ENCODE measurements at regions not wholly inside any gene's neighbourhood (a gene's known extent, or its start where the extent isn't known, plus 50 kb on each side); places are given as distances from the start of the nearest gene placed in this dataset.

DNA sequence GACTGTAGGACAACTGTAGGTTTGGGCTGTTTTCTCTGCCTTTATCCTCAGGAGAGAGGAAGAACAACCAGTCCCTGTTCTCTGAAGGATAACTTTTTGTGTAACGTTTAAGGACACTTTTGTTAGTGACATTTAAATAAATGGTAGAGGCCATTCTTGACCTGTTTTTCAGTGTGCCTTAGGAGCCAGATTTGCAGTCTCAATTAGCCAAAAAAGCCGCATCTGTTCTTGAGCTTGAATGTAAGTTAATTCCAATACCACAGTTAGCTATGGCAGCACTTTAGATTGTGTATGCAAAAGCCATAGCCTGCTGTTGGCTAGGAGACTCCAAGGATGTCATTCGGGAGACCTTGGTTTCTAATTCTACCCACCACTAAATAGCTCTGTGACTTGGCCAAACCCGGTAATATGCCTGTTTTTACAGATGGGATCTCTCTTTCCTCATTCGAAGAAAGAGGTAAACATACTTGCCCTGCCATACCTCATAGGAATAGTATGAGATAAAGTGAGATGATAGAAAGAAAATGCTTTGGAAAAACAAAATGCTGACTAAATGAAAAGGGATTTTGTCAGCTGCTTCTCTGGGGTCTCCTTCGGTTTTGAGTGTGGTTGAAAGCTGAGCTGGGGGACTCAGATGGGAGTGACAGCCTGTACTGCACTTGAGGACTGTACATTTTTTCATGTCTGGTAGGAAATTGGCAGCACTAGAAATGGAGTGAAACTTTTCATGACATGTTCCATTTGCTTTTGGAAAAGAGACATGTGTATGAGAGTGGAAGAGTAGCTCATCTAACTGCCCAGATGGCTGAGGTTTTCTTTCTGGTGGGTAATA is 57.3 kb upstream of the ROPN1 start:
- TF ChIP-seq, protein P1, sequence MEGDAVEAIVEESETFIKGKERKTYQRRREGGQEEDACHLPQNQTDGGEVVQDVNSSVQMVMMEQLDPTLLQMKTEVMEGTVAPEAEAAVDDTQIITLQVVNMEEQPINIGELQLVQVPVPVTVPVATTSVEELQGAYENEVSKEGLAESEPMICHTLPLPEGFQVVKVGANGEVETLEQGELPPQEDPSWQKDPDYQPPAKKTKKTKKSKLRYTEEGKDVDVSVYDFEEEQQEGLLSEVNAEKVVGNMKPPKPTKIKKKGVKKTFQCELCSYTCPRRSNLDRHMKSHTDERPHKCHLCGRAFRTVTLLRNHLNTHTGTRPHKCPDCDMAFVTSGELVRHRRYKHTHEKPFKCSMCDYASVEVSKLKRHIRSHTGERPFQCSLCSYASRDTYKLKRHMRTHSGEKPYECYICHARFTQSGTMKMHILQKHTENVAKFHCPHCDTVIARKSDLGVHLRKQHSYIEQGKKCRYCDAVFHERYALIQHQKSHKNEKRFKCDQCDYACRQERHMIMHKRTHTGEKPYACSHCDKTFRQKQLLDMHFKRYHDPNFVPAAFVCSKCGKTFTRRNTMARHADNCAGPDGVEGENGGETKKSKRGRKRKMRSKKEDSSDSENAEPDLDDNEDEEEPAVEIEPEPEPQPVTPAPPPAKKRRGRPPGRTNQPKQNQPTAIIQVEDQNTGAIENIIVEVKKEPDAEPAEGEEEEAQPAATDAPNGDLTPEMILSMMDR (IDR thresholded peaks at IDR 0.05) = no peak
- no peak for TF ChIP-seq POLR2A (IDR thresholded peaks at IDR 0.05)

All from thyroid gland (tissue), 4 donors.